ENCODE measurements at regions not wholly inside any gene's neighbourhood (a gene's known extent, or its start where the extent isn't known, plus 50 kb on each side); places are given as distances from the start of the nearest gene placed in this dataset.

DNA sequence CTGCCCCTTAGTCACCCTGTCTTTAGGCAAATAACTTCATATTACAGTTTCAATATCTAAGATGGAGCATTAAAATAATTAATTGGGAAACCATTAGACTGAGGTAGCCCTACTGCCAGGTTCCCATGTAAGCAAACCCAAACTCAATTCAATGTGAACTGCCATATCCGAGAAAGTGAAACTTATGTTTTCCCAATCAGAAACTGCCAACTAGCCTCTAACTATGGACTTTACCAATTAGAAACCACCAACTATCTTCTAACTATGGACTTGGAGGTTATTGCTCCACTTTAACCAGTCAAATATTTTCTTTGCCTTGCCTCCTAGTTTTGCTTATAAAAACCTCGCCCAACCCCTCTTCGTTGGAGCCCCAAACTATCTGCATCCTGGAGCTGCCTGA lies 218.5 kb downstream of the ENC1 start:
- ChIA-PET POLR2A (interaction anchor here (1.0 kb wide), 1 partner anchor 219 kb away, joined by 3 read pairs; the partner anchor contains the start of gene ENC1), CTCF (no interaction called here)
- Histone ChIP-seq H3K27me3 (ENCODE audit: control insufficient read depth, insufficient read depth, low read length) (no peaks in the 10 kb centered on the region), H3K27ac (ENCODE audit: low read depth, low read length) (no peak overlapping the region), H3K4me3 (ENCODE audit: low read depth, low read length) (no peak overlapping the region), H3K9me3 (ENCODE audit: control insufficient read depth, insufficient read depth, low read length) (no peaks in the 10 kb centered on the region)
- no peak for TF ChIP-seq CTCF (IDR thresholded peaks at IDR 0.05; ENCODE audit: low read depth, low read length)
- no peak for DNase-seq (ENCODE audit: low read depth, low spot score)

DNA sequence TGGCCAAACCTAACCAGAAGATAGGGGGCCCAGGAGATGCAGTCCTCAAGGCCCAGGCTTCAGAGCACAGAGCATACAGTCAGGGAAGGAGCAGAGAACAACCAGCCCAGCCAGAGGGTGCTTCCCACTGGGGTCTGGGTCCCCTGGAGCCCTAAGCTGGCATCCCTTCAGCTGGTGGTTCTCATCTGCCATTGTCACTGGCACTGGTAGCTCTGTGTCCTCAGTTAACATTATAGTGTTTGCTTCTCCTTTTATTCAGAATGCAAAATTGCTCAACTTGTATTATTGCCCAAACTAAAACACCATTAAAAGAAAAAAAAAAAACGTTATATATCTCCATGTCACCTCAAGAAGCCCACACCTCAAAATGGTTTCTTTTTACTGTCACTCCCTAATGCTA lies 219.2 kb downstream of the ENC1 start:
- ChIA-PET CTCF (interaction anchor here (0.6 kb wide), 1 partner anchor 918 kb away, joined by 3 read pairs; no protein-coding TSS in a partner anchor), POLR2A (interaction anchor here (0.7 to 1.0 kb wide), 2 partner anchors 219 to 866 kb away, joined by 3 read pairs; partner anchors contain the start of gene ENC1)
- no peak for DNase-seq (ENCODE audit: low read depth, low spot score)
- Histone ChIP-seq H3K27ac (ENCODE audit: low read depth, low read length) (no peak overlapping the region), H3K9me3 (ENCODE audit: control insufficient read depth, insufficient read depth, low read length) (no peaks in the 10 kb centered on the region), H3K4me3 (ENCODE audit: low read depth, low read length) (no peak overlapping the region), H3K27me3 (ENCODE audit: control insufficient read depth, insufficient read depth, low read length) (no peaks in the 10 kb centered on the region)
- TF ChIP-seq CTCF (IDR thresholded peaks at IDR 0.05; ENCODE audit: low read depth, low read length): no peak

DNA sequence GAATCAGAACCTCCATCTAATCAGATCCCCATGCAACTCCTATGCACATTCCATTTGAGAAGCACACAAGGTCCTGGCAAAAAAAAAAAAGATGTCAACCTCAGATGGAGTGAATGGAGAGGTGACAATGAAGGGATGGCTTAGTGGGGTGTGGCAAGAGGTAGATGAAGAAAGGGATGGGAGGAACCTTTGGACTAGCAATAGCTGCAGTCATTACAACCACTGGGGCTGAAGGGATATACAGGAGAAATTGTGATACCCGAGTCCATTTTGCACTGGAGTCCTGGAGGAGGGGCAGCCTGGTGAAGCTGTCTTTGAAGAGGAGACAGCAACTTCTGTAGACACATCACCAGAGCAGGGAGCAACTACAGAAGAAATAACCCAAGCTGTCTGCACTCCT lies 219.6 kb downstream of the ENC1 start:
- no peaks in the 10 kb centered on the region for H3K27me3 ChIP-seq (ENCODE audit: control insufficient read depth, insufficient read depth, low read length)
- CTCF ChIA-PET: interaction anchor here (0.6 kb wide), 1 partner anchor 919 kb away, joined by 3 read pairs; no protein-coding TSS in a partner anchor
- H3K27ac ChIP-seq (ENCODE audit: low read depth, low read length): no peak overlapping the region
- no peak for TF ChIP-seq CTCF (IDR thresholded peaks at IDR 0.05; ENCODE audit: low read depth, low read length)
- POLR2A ChIA-PET: interaction anchor here (0.7 to 1.0 kb wide), 2 partner anchors 220 to 866 kb away, joined by 3 read pairs; partner anchors contain the start of gene ENC1
- no peaks in the 10 kb centered on the region for H3K9me3 ChIP-seq (ENCODE audit: control insufficient read depth, insufficient read depth, low read length)
- no peak overlapping the region for H3K4me3 ChIP-seq (ENCODE audit: low read depth, low read length)
- no peak for DNase-seq (ENCODE audit: low read depth, low spot score)

DNA sequence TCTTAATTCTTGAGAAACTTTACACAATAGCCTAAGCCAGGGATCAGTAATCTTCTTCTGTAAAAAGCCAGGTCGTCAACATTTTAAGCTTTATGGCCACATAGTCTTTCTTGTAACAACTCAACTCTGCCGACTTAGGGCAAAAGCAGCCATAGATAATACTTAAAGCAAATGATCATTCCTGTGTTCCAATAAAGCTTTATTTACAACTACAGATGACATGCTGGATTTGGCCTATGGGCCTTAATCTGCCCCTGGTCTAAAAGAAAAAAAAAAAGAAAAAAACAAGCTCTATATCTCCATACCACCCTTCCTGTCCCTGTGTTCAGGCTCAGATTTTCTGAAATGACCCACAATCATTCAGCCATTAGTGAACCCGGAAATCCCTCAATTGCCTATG lies 220.3 kb downstream of the ENC1 start:
- no peak for DNase-seq (ENCODE audit: low read depth, low spot score)
- Histone ChIP-seq H3K27ac (ENCODE audit: low read depth, low read length) (no peak overlapping the region), H3K4me3 (ENCODE audit: low read depth, low read length) (no peak overlapping the region), H3K27me3 (ENCODE audit: control insufficient read depth, insufficient read depth, low read length) (no peaks in the 10 kb centered on the region), H3K9me3 (ENCODE audit: control insufficient read depth, insufficient read depth, low read length) (no peaks in the 10 kb centered on the region)
- ChIA-PET POLR2A (no interaction called here), CTCF (no interaction called here)
- no peak for TF ChIP-seq CTCF (IDR thresholded peaks at IDR 0.05; ENCODE audit: low read depth, low read length)

DNA sequence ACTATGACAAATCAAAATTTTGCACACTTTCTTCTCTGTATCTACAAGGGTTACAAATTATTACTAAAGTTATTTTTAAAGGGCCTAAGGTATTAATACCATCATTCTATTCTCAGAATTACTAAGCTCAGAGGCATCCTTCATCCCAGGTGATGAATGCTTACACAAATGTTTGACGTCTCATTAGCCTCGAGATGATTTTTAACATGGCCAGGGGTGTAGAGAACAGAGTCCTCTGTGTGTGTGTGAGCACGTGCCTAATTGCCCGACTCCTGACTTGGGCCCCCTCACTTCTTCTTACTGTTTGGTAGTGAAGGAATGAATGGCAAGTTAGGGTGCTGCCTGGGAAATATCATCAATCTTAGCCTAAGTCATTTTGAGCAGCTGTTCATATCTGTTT lies 221.1 kb downstream of the ENC1 start:
- POLR2A ChIA-PET: no interaction called here
- CTCF ChIA-PET: no interaction called here
- TF ChIP-seq CTCF (IDR thresholded peaks at IDR 0.05; ENCODE audit: low read depth, low read length): no peak
- Histone ChIP-seq H3K9me3 (ENCODE audit: control insufficient read depth, insufficient read depth, low read length) (no peaks in the 10 kb centered on the region), H3K4me3 (ENCODE audit: low read depth, low read length) (no peak overlapping the region), H3K27me3 (ENCODE audit: control insufficient read depth, insufficient read depth, low read length) (no peaks in the 10 kb centered on the region), H3K27ac (ENCODE audit: low read depth, low read length) (no peak overlapping the region)
- no peak for DNase-seq (ENCODE audit: low read depth, low spot score)
